ENCODE measurements at regions not wholly inside any gene's neighbourhood (a gene's known extent, or its start where the extent isn't known, plus 50 kb on each side); places are given as distances from the start of the nearest gene placed in this dataset.

DNA sequence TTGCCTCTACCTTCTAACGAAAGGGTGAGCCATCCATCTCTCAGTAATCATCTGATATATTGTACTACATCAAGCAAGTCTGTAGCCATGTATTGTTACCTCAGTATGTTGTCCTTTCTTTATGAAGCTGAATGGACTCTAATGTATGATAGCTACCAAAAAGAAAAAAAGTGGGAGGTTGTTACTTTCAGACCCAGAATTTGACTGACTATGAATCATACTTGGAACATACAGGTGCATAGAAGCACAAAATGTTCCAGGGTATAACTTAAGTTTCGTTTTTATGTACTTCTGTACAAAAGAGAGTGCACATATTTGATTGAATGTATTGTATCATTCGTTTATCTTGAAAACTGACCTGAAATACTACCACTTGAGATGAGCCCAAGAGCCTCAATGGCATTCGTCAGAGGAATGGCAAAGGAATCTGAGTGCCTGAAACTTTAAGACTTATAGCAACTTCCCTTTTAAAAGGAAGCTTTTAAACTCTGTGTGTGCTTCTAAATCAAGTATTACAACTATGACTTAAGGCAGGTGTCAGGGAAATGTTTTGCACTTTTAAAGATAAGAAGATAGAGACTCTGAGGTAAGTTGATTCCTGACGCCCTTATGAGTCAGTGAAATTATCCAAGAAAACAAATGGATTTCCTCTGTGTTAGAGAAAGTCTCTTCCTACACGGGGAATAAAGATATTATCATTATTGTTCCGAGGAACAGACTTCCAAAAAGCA, 951.5 kb downstream of the GALC start:
- 0% methylated on average over 7 of the region's 7 CpGs for WGBS (ENCODE audit: insufficient coverage, insufficient replicate concordance, low lambda C conversion rate, missing lambda C conversion rate)
- no peak for FAIRE-seq
- RAD21 ChIA-PET (ENCODE audit: unreplicated experiment), result no interaction called here
- no TSS peak for BruUV-seq (replicated peaks)
- in situ Hi-C loops (cut with MboI), result no loop called here
- Histone ChIP-seq H3K4me3 (no peak overlapping the region), H3K27ac (ENCODE audit: control insufficient read depth, insufficient read depth) (no peak overlapping the region), H3K4me1 (ENCODE audit: control insufficient read depth, insufficient read depth, low read length) (no peaks in the 10 kb centered on the region), H3K4me2 (ENCODE audit: control insufficient read depth, insufficient read depth) (no peak overlapping the region), H3K27me3 (replicated peaks in 1 of 2; ENCODE audit: control insufficient read depth in 2 of 2, insufficient read depth in 2 of 2, low read length in 1 of 2) (no peaks in the 10 kb centered on the region), H3K79me2 (ENCODE audit: control insufficient read depth, insufficient read depth, low read length) (no peaks in the 10 kb centered on the region), H3K36me3 (ENCODE audit: control insufficient read depth in 2 of 2, insufficient read depth in 2 of 2, low read length in 1 of 2) (no peaks in the 10 kb centered on the region), H3K9ac (ENCODE audit: control insufficient read depth, insufficient read depth, low read length) (no peak overlapping the region), H4K20me1 (ENCODE audit: control insufficient read depth, insufficient read depth) (no peaks in the 10 kb centered on the region), H2AFZ (ENCODE audit: control insufficient read depth, low read depth, low read length) (no peak overlapping the region), H3K9me3 (replicated peaks; ENCODE audit: control insufficient read depth, insufficient read depth, low read length) (no peaks in the 10 kb centered on the region)
- no peak for TF ChIP-seq SMC3 (IDR thresholded peaks at IDR 0.05; ENCODE audit: borderline replicate concordance, low read length)
- no peak for TF ChIP-seq POU2F2 (IDR thresholded peaks at IDR 0.05; ENCODE audit: borderline replicate concordance, low read depth, low read length)
- no peak for TF ChIP-seq IKZF2 (IDR thresholded peaks at IDR 0.05)
- TF ChIP-seq YBX1 (IDR thresholded peaks at IDR 0.05), result no peak
- no peak for TF ChIP-seq SMAD1 (IDR thresholded peaks at IDR 0.05; ENCODE audit: low read depth, partially characterized antibody)
- TF ChIP-seq TCF7 (IDR thresholded peaks at IDR 0.05; ENCODE audit: borderline replicate concordance), result no peak
- TF ChIP-seq IKZF1 (conservative IDR thresholded peaks at IDR 0.05), result no peak
- no peak for TF ChIP-seq TBL1XR1 (IDR thresholded peaks at IDR 0.05; ENCODE audit: low read depth, low read length)
- TF ChIP-seq HDAC2 (IDR thresholded peaks at IDR 0.05), result no peak
- no peak for TF ChIP-seq NR2F1 (conservative IDR thresholded peaks at IDR 0.05)
- no peak for TF ChIP-seq NKRF (conservative IDR thresholded peaks at IDR 0.05)
- no peak for TF ChIP-seq BCL11A (IDR thresholded peaks at IDR 0.05; ENCODE audit: low read depth, low read length)
- no peak for TF ChIP-seq CUX1 (IDR thresholded peaks at IDR 0.05; ENCODE audit: insufficient replicate concordance, low read depth, low read length)
- intact Hi-C loops (cut with micrococcal nuclease; ENCODE audit: unreplicated experiment), result no loop called here
- no peak for DNase-seq (ENCODE audit: low read depth, low spot score)
- CTCF ChIA-PET, result interaction anchor here (0.7 to 2.2 kb wide), 2 partner anchors 9 to 217 kb away, joined by 3 to 12 read pairs; no protein-coding TSS in a partner anchor
- SMC1A ChIA-PET (ENCODE audit: uncharacterized antibody, unreplicated experiment), result interaction anchor here (1.1 kb wide), 1 partner anchor 14 kb away, joined by 3 read pairs; no protein-coding TSS in a partner anchor
- POLR2A ChIA-PET, result no interaction called here
- no peak for ATAC-seq
